SU-DHL-6 (cell line): ENCODE measurements at regions not wholly inside any gene's neighbourhood (a gene's known extent, or its start where the extent isn't known, plus 50 kb on each side); places are given as distances from the start of the nearest gene placed in this dataset.

Source experiments
- CTCF ChIP-seq: fragments of 200-600 bp; sonication (generic); IDR thresholded peaks from one replicate; pipeline ENCODE4 v1.5.1; 2017; ENCODE audit warnings: antibody characterized with exemption, mild to moderate bottlenecking, low read length, moderate library complexity; ENCODE audit not compliant: insufficient read depth, poor library complexity, severe bottlenecking
- EZH2phosphoT487 ChIP-seq: fragments of 200-600 bp; sonication (generic), shearing (Covaris generic); conservative IDR thresholded peaks from 2 replicates; pipeline ENCODE4 v1.6.1; 2018; ENCODE audit warnings: mild to moderate bottlenecking, antibody characterized with exemption, low read length, moderate library complexity, mixed read lengths

GRCh38 chr18:45245091-45245511 is 370.2 kb upstream of the SLC14A2 start:
- TF ChIP-seq CTCF, result no peak
- no peak for TF ChIP-seq EZH2phosphoT487
